Posterior vena cava (tissue), 2 donors: ENCODE measurements at regions not wholly inside any gene's neighbourhood (a gene's known extent, or its start where the extent isn't known, plus 50 kb on each side); places are given as distances from the start of the nearest gene placed in this dataset.

ENCODE experiments used
- DNase-seq: peaks from one replicate; pipeline ENCODE4 v3.0.0-alpha.2; 2020; ENCODE audit warnings: low spot score
- intact Hi-C, 2 donors: fragments of 100-400 bp; cut with DNase I; formaldehyde crosslinking; loops; one replicate each; pipeline versions ENCODE4 v1.14.1 to v1.14.2; 2022 to 2023
- donor health status: DM: yes; HTN: yes; CAD: no.
- donor health status: DM: yes; HTN: yes; CAD: no.

DNA sequence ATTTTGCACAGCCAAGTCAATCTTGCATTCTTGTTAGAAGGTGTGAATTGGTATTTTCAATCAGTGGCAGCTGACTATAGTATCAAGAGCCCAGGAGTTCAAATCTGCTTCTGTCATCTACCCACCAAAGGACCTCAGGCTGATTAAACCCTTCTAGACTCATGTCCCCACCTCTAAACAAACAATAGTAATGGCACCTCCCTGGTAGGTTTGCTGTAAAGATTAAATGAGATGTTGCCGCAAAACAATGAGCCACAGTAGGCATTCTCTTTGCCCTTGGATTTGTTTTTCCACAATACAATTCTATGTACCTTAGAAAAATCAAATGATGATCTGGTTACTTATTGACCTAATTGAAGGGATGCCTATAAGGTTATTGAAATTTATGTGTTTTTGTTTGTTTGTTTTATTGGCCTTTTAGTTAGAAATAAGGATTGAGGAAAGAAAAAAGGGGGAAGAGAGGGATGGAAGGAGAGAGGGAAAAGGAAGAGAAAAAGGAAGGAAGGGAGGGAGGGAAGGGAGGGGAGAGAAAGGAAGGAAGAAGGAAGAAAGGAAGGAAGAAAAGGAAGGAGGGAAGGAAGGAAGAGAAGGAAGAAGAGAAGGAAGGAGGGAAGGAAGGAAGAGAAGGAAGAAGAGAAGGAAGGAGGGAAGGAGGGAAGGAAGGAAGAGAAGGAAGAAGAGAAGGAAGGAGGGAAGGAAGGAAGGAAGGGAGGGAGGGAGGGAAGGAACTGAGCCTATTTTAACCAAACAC, 110.7 kb downstream of the ETS2 start:
- intact Hi-C loops = loop anchor here in 1 of 2 donors (10.0 kb wide), 1 partner anchor 162 kb away; no protein-coding TSS in a partner anchor
- DNase-seq = no peak

DNA sequence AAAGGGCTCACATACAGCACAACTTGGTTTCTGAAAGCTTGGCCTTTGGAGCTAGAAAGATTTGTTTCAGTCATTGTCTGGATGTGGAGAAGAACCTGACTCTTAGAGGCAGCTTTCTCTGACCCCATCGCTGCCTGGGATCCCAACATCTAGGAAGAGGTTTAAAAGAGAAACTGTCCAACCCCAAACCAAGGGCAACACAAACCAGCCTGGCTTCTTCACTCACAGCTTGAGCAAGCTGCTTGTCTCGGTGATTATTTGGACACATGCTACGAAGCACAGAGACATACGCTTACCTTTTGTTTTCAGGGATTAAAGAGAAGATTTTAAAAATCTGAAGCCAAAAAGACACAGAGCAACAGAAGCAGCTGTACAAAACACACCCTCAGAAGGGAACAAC, 109.8 kb downstream of the ETS2 start:
- DNase-seq = no peak
- intact Hi-C loops = loop anchor here in 1 of 2 donors (10.0 kb wide), 1 partner anchor 161 kb away; no protein-coding TSS in a partner anchor

DNA sequence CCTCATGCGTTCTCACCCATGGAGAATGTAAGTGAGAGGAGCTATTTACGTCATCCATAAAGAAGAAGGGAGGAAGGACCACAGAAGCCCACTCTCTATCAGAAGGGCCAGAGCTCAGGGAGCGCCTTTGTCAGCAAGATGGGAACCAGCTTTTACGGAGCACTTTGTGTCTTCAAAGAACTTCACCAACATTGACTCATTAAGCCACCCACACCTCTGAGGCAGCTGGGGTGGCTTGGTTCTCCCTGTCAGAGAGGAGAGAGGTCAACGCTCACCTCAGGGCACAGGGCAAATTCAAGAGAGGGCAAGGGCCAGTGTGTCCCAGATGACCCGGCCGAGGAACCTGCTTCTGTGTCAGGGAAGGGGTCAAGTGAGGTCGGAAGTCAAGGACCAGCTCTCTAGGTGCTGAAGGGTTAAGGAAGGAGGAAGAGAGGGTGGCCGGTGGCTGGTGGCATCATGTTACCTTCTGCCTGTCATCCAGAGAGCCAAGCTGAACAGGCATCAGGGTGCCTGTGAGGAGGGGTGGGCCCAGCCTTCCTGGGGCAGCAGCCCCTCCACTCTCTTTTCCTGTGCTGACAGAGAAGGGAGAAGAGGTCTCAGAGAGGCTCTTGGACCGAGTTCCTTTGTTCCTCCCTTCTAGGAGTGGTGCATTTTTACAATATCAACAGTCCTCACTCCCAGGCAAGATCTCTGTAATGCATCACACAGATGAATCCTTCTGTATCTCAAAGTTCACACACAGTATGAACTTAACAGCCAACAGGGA, 109.0 kb downstream of the ETS2 start:
- intact Hi-C loops = loop anchor here in 1 of 2 donors (10.0 kb wide), 1 partner anchor 160 kb away; no protein-coding TSS in a partner anchor
- no peak for DNase-seq

DNA sequence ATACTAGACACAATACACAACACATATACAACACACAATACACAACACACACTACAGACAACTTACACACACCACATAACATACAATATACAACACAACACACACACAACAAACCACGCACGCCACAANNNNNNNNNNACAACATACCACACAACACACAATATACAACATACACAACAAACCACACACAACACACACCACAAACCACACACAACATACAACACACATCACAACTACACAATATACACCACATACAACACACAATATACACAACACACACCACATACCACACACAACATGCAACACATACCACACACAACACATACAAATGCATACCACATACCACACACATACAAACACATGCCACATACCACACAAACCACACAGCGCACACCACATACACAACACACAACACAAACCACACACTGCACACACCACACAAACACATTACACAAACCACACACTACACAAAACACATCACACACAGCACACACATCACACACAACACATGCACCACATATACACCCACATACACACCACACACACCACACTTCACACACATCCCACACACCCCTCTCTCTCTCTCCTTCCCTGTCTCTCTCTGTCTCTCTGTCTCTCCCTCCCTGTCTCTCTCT, 108.3 kb downstream of the ETS2 start:
- intact Hi-C loops = loop anchor here (1.0 to 10.0 kb wide), 2 partner anchors 41 to 159 kb away; no protein-coding TSS in a partner anchor
- DNase-seq = no peak

DNA sequence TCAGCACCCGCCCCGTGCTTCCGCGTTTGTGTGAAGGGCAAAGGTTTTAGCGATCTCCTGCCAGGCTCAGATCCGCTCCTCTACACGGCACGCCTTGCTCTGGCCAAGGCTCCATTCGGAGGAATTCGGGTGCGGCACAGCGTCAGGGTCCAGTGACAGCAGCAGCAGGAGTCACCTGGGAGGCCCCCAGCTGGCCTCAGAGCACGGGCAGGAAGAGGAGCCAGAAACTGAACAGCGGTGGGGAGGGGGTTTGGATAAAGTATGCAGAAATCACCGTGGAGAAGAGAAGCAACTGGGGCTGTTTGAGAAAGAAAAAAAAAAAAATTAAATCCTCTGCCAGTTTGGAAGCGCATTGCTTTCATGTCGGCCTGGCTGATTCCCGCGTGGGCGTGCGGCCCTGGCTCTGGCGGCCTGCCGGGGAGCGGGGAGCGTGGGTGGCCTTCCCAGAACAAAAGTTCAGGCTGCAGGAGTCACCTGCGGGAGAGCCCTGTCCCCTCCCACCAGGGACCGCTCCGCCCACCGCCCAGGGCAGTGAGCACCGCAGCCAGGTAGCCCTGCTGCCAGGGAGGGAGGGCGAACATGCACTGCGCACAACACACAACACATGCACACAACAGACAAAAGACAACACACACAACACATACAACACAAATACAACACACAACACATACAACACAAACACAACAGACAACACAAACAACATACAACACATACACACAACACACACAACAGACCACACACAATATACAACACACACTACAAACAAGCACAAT, 107.6 kb downstream of the ETS2 start:
- intact Hi-C loops = loop anchor here (1.0 to 10.0 kb wide), 2 partner anchors 42 to 159 kb away; no protein-coding TSS in a partner anchor
- peak; percentile 93 for DNase-seq

DNA sequence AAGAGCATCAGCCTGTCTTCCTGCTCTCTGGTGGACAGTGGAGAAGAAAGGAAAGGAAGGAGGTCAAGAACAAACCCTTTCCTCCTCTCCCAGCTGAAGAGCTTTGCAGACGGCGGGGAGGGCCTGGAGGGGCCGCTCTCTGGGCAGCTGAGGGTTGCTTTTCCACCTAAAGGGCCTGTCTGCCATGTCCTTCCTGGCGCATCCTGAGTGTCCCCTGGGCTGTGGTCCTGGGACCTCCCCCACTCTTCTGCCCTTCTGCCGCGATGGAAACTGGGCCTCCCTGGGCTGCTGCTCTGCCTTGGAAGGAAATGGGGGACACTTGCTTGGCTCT, 107.0 kb downstream of the ETS2 start:
- DNase-seq = no peak
- intact Hi-C loops = loop anchor here (1.0 to 10.0 kb wide), 2 partner anchors 43 to 158 kb away; no protein-coding TSS in a partner anchor

DNA sequence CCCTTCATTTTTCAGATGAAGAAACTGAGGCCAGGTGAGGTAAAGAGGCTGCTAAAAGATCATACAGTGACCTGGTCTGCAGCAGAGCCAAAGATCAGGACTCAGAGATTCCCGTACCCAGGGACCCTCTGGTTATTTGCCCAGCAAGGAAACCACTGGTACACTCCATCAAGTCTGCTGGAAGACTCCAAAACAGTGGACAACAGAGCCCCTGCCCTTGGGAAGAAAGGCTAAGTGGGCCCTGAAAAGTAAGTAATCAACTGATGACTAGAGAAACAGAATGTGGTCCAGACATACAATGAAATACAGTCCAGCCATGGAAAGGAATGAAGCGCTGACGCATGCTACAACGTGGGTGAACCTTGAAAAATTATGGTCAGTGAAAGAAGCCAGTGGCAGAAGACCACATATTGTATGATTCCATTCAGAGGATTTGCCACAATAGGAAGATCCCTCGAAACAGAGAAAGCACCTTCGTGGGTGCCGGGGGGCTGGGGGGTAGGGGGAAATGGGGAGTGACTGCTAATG, 106.4 kb downstream of the ETS2 start:
- DNase-seq = no peak
- intact Hi-C loops = loop anchor here in 1 of 2 donors (10.0 kb wide), 1 partner anchor 157 kb away; no protein-coding TSS in a partner anchor

DNA sequence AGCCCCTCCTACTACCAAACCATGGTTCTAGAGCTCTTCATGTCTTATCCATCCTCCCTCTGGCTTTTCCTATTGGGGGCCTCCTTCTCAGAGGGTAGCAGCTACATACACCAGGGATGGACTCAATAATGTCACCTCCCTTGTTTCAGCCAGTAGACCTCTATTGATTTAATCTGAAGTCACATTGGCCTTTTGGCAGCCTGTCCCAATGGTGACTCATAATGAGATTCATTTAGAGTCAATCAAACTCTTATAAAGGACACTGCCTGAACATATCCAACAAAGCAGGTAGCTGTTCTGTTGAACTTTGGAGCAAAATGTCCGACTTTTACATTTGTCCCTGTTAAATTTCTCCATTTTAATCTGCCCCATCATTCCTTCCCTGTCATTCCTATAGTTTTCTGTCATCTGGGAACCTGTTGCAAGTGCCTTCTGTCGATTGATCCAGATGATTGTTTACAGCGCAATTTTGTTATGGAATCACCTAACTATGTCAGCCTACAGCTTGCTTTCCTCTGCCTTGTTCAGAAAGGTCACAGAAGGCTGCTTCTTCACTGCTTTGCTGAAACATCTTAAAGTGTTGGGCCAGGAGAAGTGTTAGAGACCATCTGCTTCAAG, 105.9 kb downstream of the ETS2 start:
- no peak for DNase-seq
- intact Hi-C loops = loop anchor here in 1 of 2 donors (10.0 kb wide), 1 partner anchor 157 kb away; no protein-coding TSS in a partner anchor

DNA sequence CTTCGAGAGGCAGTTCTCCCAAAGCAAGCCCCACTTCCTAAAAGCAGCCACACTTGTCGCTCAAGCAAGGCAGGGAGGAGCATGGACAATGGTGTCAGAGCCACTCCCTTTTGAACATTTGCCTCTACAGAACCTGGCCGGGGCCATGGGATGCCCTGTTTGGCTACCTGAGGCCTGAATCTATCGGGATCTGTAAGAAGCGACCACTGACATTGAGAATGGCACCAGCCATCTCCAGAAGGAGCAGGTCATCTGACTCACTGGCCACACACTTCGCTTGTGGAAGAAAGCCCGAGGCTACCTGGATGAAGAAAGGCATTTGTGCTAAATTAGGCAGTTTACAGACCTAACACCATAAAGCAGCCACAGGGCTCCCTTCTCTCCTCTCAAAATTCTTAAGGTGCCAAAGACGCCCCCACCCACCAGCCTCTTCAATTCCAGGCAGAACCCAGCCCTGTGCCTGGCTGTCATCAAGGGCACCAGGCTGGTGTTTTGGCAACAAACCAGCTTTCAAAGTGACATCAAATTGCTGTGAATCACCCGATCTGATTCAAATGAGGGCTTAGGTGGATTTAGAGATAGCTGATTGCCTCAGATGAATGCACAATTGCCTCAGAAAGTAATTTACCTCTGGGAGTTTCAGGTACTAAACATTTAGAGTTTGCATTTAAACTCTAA, 104.8 kb downstream of the ETS2 start:
- intact Hi-C loops = loop anchor here in 1 of 2 donors (10.0 kb wide), 1 partner anchor 156 kb away; no protein-coding TSS in a partner anchor

DNA sequence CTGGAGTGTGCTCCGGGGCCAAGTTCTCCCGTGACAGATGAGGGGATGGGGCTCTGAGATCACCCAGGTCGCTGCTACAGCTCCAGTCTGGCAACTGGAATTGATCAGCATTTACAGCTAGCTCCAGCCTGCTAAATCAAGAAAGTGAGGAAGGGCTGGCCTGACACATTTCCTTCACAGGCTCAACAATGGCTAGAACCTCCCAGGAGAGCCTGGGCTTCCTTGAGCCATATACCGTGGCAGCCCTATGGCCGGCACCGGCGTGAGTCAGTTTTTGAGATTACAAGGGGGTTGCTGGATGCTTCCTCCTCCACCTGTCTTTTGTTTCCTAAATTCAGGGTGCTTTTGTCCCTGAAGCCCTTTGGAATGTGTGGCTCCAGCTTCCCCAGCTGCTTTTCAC, 104.2 kb downstream of the ETS2 start:
- intact Hi-C loops = loop anchor here in 1 of 2 donors (5.0 to 10.0 kb wide), 2 partner anchors 88 to 155 kb away; no protein-coding TSS in a partner anchor
- DNase-seq = no peak

More for the DNA sequence above, 104.8 kb downstream of the ETS2 start:
- no peak for DNase-seq

DNA sequence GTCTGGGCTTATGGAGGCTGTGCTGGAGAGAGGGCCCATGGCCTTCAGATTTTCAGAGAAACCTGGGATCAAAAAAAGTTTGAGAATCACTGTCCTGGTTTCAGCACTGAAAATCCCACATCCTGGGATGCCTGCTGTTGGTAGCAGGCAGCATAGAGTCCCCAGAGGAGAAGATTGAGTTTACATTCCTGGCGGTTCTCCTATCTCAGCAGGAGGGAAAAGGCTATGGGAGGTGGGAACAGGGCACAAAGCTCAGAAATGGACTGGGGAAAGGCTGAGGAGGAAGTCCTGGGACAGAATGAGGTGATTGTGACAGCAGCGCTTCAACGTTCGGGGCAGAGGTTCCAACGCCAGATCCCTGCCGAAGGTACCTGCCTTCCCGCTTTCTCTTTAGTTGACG, 103.4 kb downstream of the ETS2 start:
- DNase-seq = no peak
- intact Hi-C loops = loop anchor here in 1 of 2 donors (5.0 kb wide), 1 partner anchor 87 kb away; no protein-coding TSS in a partner anchor

DNA sequence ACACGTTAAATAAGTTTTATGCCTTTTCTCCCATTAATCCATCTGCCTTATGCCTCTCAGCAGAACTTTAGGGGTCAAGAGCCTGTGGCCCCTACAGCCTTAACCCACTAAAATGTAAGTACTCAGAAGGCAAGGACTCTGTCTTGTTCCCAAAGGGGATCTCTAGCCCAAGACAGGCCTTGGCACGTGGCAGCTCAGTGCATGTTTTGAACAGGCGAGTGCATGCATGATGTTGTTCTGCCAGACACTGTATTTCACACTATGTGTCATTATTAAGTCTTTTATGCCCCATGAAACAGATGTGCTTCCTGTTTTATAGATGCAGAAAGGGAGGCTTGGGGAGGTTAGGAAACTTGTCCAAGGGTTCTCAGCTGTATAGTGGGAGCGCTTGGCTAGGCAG, 102.8 kb downstream of the ETS2 start:
- intact Hi-C loops = loop anchor here in 1 of 2 donors (5.0 kb wide), 1 partner anchor 86 kb away; no protein-coding TSS in a partner anchor
- no peak for DNase-seq

DNA sequence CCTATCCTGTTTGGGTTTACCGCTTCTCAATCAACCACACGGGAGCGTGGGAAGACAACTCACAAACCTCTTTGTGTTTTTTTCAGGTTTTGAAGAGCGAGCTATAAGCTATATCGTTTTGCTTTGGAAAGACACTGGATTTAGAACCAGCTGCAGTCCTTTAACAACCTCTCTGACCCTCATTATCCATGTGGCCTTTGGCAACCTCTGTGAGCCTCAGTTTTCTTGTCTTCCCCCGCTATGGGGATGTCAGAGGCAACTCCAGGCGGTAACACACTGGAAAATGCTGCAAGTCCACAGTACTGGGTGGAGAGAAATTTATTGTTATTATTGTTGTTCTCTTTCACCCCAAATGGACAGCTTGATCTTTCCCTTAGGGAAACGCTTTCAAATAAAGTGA, 100.0 kb downstream of the ETS2 start:
- intact Hi-C loops = loop anchor here in 1 of 2 donors (5.0 kb wide), 1 partner anchor 83 kb away; no protein-coding TSS in a partner anchor
- no peak for DNase-seq

DNA sequence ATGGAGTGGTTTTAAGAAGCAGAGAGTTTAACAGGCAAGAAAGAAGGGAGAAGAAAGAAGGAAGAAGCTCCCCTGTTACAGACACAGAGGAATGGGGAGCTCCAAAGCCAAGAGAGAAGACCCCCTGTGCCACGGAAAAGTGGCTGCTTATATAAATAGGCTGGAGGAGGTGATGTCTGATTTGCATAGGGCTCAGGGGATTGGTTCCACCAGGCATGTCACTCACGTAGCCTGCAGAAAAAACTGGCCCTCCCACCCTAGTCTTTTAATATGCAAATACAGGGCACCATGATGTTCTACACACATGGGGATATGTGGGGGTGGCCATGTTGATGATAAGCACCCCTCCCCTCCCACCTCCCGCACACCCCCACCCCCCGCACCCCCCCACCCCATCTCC, 99.6 kb downstream of the ETS2 start:
- no peak for DNase-seq
- intact Hi-C loops = loop anchor here in 1 of 2 donors (5.0 kb wide), 1 partner anchor 83 kb away; no protein-coding TSS in a partner anchor

DNA sequence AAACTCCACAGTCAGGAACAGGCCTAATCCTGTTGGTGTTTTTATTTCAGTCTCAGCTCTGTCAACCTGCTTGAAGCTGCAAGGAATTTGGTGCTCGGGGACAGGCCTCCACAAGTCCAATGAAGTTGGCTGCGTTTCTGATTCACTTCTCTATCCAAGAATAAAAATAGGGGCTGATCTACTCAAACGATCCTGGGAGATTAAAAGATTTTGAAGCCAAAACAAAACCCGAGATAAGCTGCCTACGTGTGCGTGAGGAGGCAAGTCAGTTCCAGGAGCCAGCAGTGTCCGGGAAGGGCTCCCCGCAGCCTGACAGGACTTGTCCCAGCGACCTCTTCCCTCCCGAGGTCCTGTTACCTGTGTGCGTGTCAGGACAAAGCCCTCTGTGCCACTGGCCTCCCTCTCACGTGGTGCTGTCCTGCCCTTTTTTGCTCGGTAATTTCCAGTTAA, 98.0 kb downstream of the ETS2 start:
- peak; percentile 87 for DNase-seq

DNA sequence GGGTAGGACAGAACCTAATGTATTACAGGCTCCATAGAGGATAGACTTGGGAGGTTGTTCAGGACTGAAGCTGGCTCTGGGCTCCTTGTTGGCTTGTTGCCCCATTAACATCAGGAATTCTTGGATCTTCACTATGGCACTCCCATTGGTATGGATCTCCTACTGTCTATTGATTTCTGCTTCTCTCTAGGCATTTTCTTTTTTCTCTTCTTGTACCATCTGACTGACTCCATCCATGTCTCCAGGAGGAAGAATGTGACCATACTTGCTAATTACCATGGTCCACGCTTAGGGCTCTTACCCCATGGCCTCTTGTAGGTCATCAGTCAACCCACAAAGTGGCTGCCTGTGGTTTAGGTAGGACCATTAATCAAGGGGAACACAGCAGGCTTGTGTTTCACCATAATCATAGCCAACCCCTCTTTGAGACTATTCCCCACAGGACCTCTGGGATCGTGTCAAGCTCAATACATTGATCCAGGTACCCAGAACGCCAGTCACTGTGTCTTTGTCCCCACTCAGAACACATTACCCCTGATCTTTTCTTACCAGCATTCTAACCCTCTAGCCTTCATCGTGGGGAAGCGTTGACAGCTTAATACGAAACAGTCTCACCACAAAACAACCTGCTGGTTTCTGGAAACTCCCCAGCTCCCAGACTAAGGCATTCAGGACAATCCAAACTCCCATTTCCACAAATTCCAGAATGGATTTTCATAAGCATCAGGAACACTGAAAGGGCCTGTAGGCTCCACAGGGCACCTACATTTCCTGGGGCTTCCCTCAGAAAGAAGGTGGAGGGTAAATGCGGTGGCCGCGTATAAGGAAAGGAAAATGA, 97.1 kb downstream of the ETS2 start:
- intact Hi-C loops = no loop called here
- no peak for DNase-seq

More for the DNA sequence above, 98.0 kb downstream of the ETS2 start:
- intact Hi-C loops = no loop called here
